Endothelial cell of umbilical vein (primary cell): ENCODE measurements at regions not wholly inside any gene's neighbourhood (a gene's known extent, or its start where the extent isn't known, plus 50 kb on each side); places are given as distances from the start of the nearest gene placed in this dataset.

Experiments
- BruUV-seq: library from RNA; stranded (reverse); fragments of 400-500 nt; replicated peaks from 2 replicates; lab custom pipeline; 2021; lab: Mats Ljungman, UMichigan
- CTCF ChIA-PET: fragments of 300-600, 350-600 bp; sonication (Branson Sonifier 250); formaldehyde crosslinking; loops from one replicate; lab custom pipeline; 2021; ENCODE audit warnings: antibody characterized with exemption, inconsistent platforms; lab: Charles Lee
- POLR2A ChIA-PET: fragments of 300-600, 350-600 bp; sonication (Branson Sonifier 250); formaldehyde crosslinking; loops from one replicate; lab custom pipeline; 2021; ENCODE audit warnings: antibody characterized with exemption, inconsistent platforms; lab: Charles Lee
- DNase-seq: peaks from one replicate; pipeline ENCODE4 v3.0.0-alpha.2; 2011; ENCODE audit warnings: low read depth, low spot score
- FAIRE-seq: peaks from 2 replicates; lab custom pipeline; 2011; peaks lifted over from hg19 to GRCh38; lab: Jason Lieb, UNC
- H2AFZ ChIP-seq: 2 replicates; pipeline ENCODE4 v1.6.0; 2012; ENCODE audit warnings: low read depth, low read length, control low read depth, inconsistent platforms
- H3K27ac ChIP-seq: 2 replicates; pipeline ENCODE4 v1.5.1; 2011; ENCODE audit warnings: low read depth, mild to moderate bottlenecking, control low read depth, low read length, moderate library complexity; ENCODE audit not compliant: insufficient read depth
- H3K27me3 ChIP-seq, 2 experiments: 2 replicates each; pipeline versions ENCODE4 v1.6.0 to v1.6.1; 2011; ENCODE audit warnings: low read length in 2 of 2, mixed read lengths in 1 of 2; ENCODE audit not compliant: control insufficient read depth in 2 of 2, insufficient read depth in 2 of 2
- H3K36me3 ChIP-seq, 2 experiments: 2 replicates in 1 of 2; 3 replicates in 1 of 2; pipeline ENCODE4 v1.5.1; 2011; ENCODE audit warnings: low read length in 2 of 2, mild to moderate bottlenecking in 1 of 2, moderate library complexity in 1 of 2; ENCODE audit not compliant: control insufficient read depth in 2 of 2, insufficient read depth in 2 of 2; ENCODE audit errors: extremely low read depth in 1 of 2
- H3K4me1 ChIP-seq: 3 replicates; pipeline ENCODE4 v1.5.1; 2011; ENCODE audit warnings: mild to moderate bottlenecking, low read length; ENCODE audit not compliant: control insufficient read depth, insufficient read depth; ENCODE audit errors: extremely low read depth
- H3K4me2 ChIP-seq: 2 replicates; pipeline ENCODE4 v1.6.1; 2011; ENCODE audit warnings: low read length, control low read depth, mixed read lengths; ENCODE audit not compliant: insufficient read depth
- H3K4me3 ChIP-seq, 3 experiments: fragments of 200-600 bp in 1 of 3; sonication (generic), shearing (Covaris generic) in 1 of 3; replicated peaks in 1 of 3; 2 replicates each; pipeline ENCODE4 v1.5.1; 2011 to 2016; ENCODE audit warnings: control low read depth in 3 of 3, low read length in 3 of 3, mild to moderate bottlenecking in 2 of 3, inconsistent platforms in 1 of 3, low read depth in 1 of 3, moderate library complexity in 1 of 3; ENCODE audit not compliant: insufficient read depth in 1 of 3
- H3K79me2 ChIP-seq: 2 replicates; pipeline ENCODE4 v1.6.0; 2012; ENCODE audit warnings: low read length, inconsistent platforms; ENCODE audit not compliant: control insufficient read depth, insufficient read depth
- H3K9ac ChIP-seq: replicated peaks from 2 replicates; pipeline ENCODE3; 2011; ENCODE audit warnings: low read length, control low read depth; ENCODE audit not compliant: insufficient read depth; ENCODE audit errors: extremely low read depth
- H3K9me1 ChIP-seq: replicated peaks from 3 replicates; pipeline ENCODE4 v1.6.0; 2011; ENCODE audit warnings: mild to moderate bottlenecking, low read length; ENCODE audit not compliant: control insufficient read depth, insufficient read depth; ENCODE audit errors: extremely low read depth
- H3K9me3 ChIP-seq: replicated peaks from 2 replicates; pipeline ENCODE4 v1.5.1; 2012; ENCODE audit warnings: low read length, inconsistent platforms; ENCODE audit not compliant: control insufficient read depth, insufficient read depth
- H4K20me1 ChIP-seq: replicated peaks from 2 replicates; pipeline ENCODE3; 2011; ENCODE audit warnings: mild to moderate bottlenecking, low read length; ENCODE audit not compliant: control insufficient read depth, insufficient read depth; ENCODE audit errors: extremely low read depth
- CTCF ChIP-seq, 2 donors: IDR thresholded peaks; 1 replicate in 1 of 2; 2 replicates in 1 of 2; pipeline ENCODE4 v1.5.1; 2011; ENCODE audit warnings: low read length in 2 of 2, mild to moderate bottlenecking in 2 of 2, moderate library complexity in 2 of 2, control low read depth in 1 of 2, inconsistent platforms in 1 of 2, low read depth in 1 of 2; ENCODE audit not compliant: insufficient read depth in 1 of 2; ENCODE audit errors: extremely low read depth in 1 of 2
- EZH2 ChIP-seq: IDR thresholded peaks from 2 replicates; pipeline ENCODE4 v1.6.1; 2012; ENCODE audit warnings: borderline replicate concordance, low read depth, mild to moderate bottlenecking, moderate library complexity, low read length, inconsistent platforms; ENCODE audit not compliant: severe bottlenecking
- FOS ChIP-seq: IDR thresholded peaks from 2 replicates; pipeline ENCODE4 v1.6.1; 2011; ENCODE audit warnings: mild to moderate bottlenecking, low read length, moderate library complexity, borderline replicate concordance; ENCODE audit not compliant: insufficient read depth
- GATA2 ChIP-seq: IDR thresholded peaks from 2 replicates; pipeline ENCODE4 v1.7.0; 2011; ENCODE audit warnings: low read depth, mild to moderate bottlenecking, moderate library complexity, mixed read lengths, low read length; ENCODE audit not compliant: insufficient read length, insufficient read depth
- JUN ChIP-seq: IDR thresholded peaks from 2 replicates; pipeline ENCODE4 v1.6.1; 2011; ENCODE audit warnings: borderline replicate concordance, low read depth; ENCODE audit not compliant: insufficient read length, insufficient read depth
- MAX ChIP-seq: IDR thresholded peaks from 2 replicates; pipeline ENCODE4 v1.6.1; 2011; ENCODE audit not compliant: insufficient read depth, insufficient read length
- MYC ChIP-seq: IDR thresholded peaks from one replicate; pipeline ENCODE4 v1.6.1; 2011; ENCODE audit warnings: mild to moderate bottlenecking, low read depth, low read length
- POLR2A ChIP-seq: IDR thresholded peaks from 2 replicates; pipeline ENCODE4 v1.6.1; 2012; ENCODE audit warnings: low read depth, mild to moderate bottlenecking, control low read depth, low read length
- POLR2AphosphoS5 ChIP-seq: IDR thresholded peaks from 2 replicates; pipeline ENCODE4 v1.6.1; 2012; ENCODE audit warnings: low read depth, mild to moderate bottlenecking, control low read depth, low read length, moderate library complexity; ENCODE audit not compliant: insufficient read depth
- dilution Hi-C: fragments of 300-500 bp; cut with MboI; formaldehyde crosslinking; loops from one replicate; pipeline ENCODE4 v1.15.0; 2019; ENCODE audit warnings: low sequenced_read_pairs; ENCODE audit not compliant: extremely low pct_ligation_motif_present
- intact Hi-C: fragments of 100-400 bp; cut with micrococcal nuclease; formaldehyde crosslinking; loops from one replicate; pipeline ENCODE4 v1.10.0; 2022

- Histone ChIP-seq H3K36me3 (no peaks in the 10 kb centered on the region), H3K4me3 (no peak overlapping the region), H3K9ac (no peak overlapping the region), H3K27me3 (no peaks in the 10 kb centered on the region), H3K79me2 (no peaks in the 10 kb centered on the region), H3K9me3 (no peaks in the 10 kb centered on the region), H4K20me1 (no peaks in the 10 kb centered on the region), H3K4me1 (no peaks in the 10 kb centered on the region), H2AFZ (no peak overlapping the region), H3K4me2 (no peak overlapping the region), H3K9me1 (no peaks in the 10 kb centered on the region), H3K27ac (no peak overlapping the region)
- DNase-seq (no peak), FAIRE-seq (no peak)
- ChIA-PET POLR2A (no interaction called here), CTCF (no interaction called here)
- TF ChIP-seq JUN (no peak), POLR2A (no peak), CTCF (IDR thresholded peaks at IDR 0.05; ENCODE audit: extremely low read depth in 1 of 2, insufficient read depth in 1 of 2, low read depth in 1 of 2, low read length in 2 of 2) (no peak), GATA2 (no peak), EZH2 (no peak), FOS (no peak), MAX (no peak), POLR2AphosphoS5 (no peak), MYC (no peak)
- intact Hi-C loops (no loop called here), dilution Hi-C loops (no loop called here)
- no TSS peak for BruUV-seq
Observed at GRCh38 chr2:81263989-81264388, 959.4 kb upstream of the LRRTM1 start.
